Sigmoid colon (tissue), 3 donors: ENCODE measurements at regions not wholly inside any gene's neighbourhood (a gene's known extent, or its start where the extent isn't known, plus 50 kb on each side); places are given as distances from the start of the nearest gene placed in this dataset.

Source experiments
- CTCF ChIP-seq, 4 experiments: fragments of 450-650 bp in 3 of 4; fragments of 200-600 bp in 1 of 4; IDR thresholded peaks; one replicate each; pipeline ENCODE4 v1.5.1; 2016 to 2019; ENCODE audit warnings: antibody characterized with exemption in 4 of 4, mild to moderate bottlenecking in 3 of 4, moderate library complexity in 2 of 4
- POLR2A ChIP-seq, 2 donors: fragments of 450-650 bp; IDR thresholded peaks; one replicate each; pipeline ENCODE4 v1.6.1; 2016; ENCODE audit warnings: antibody characterized with exemption in 2 of 2, mild to moderate bottlenecking in 2 of 2, moderate library complexity in 2 of 2

GRCh38 chr5:2427983-2428382 is 323.5 kb downstream of the IRX2 start:
- no peak for TF ChIP-seq CTCF (IDR thresholded peaks at IDR 0.05)
- no peak for TF ChIP-seq POLR2A (IDR thresholded peaks at IDR 0.05)
